ENCODE measurements at regions not wholly inside any gene's neighbourhood (a gene's known extent, or its start where the extent isn't known, plus 50 kb on each side); places are given as distances from the start of the nearest gene placed in this dataset.

- TF ChIP-seq CTCF (IDR thresholded peaks at IDR 0.05), result no peak
- no peak for TF ChIP-seq POLR2A (IDR thresholded peaks at IDR 0.05)
These were observed 1137.3 kb upstream of the ZEB2 start for GRCh38 chr2:145657265-145657664.

Measured in testis (tissue), 2 donors.